H1 (cell line): ENCODE measurements at regions not wholly inside any gene's neighbourhood (a gene's known extent, or its start where the extent isn't known, plus 50 kb on each side); places are given as distances from the start of the nearest gene placed in this dataset.

ENCODE experiments used
- CTCF ChIA-PET: fragments of 300-600 bp; sonication (Branson Sonifier 250); formaldehyde crosslinking; loops from one replicate; lab custom pipeline; 2021; ENCODE audit not compliant: partially characterized antibody; lab: Charles Lee
- POLR2A ChIA-PET: fragments of 300-600 bp; sonication (Branson Sonifier 250); formaldehyde crosslinking; loops from one replicate; lab custom pipeline; 2021; ENCODE audit warnings: inconsistent platforms; ENCODE audit not compliant: partially characterized antibody; lab: Charles Lee
- DNase-seq, 2 experiments: peaks; one replicate each; pipeline versions ENCODE4 v3.0.0 to v3.0.0-alpha.2; 2010 to 2022; ENCODE audit warnings: low spot score in 2 of 2, low read depth in 1 of 2, mixed read lengths in 1 of 2
- FAIRE-seq: peaks from 2 replicates; lab custom pipeline; 2011; peaks lifted over from hg19 to GRCh38; lab: Jason Lieb, UNC
- H2AFZ ChIP-seq: 2 replicates; pipeline ENCODE4 v1.8.1; 2012; ENCODE audit warnings: low read length, inconsistent platforms
- H2AK5ac ChIP-seq: 2 replicates; pipeline ENCODE4 v1.6.1; 2013; ENCODE audit warnings: low read depth, low read length
- H2BK120ac ChIP-seq: replicated peaks from 2 replicates; pipeline ENCODE3; 2013; ENCODE audit warnings: low read depth, low read length, inconsistent platforms
- H2BK12ac ChIP-seq: 2 replicates; pipeline ENCODE4 v1.6.1; 2013; ENCODE audit warnings: low read depth, low read length
- H2BK15ac ChIP-seq: 2 replicates; pipeline ENCODE4 v1.6.1; 2013; ENCODE audit warnings: low read length
- H2BK20ac ChIP-seq: 2 replicates; pipeline ENCODE4 v1.6.1; 2013; ENCODE audit warnings: low read length
- H2BK5ac ChIP-seq: 2 replicates; pipeline ENCODE4 v1.6.1; 2013; ENCODE audit warnings: low read depth, low read length
- H3K14ac ChIP-seq: 2 replicates; pipeline ENCODE4 v1.6.1; 2013; ENCODE audit warnings: inconsistent platforms; ENCODE audit not compliant: insufficient read length
- H3K18ac ChIP-seq: 2 replicates; pipeline ENCODE4 v1.6.1; 2013; ENCODE audit warnings: low read length; ENCODE audit errors: extremely low read depth
- H3K23ac ChIP-seq: 2 replicates; pipeline ENCODE4 v1.6.1; 2013; ENCODE audit warnings: inconsistent platforms; ENCODE audit not compliant: insufficient read length
- H3K23me2 ChIP-seq: 2 replicates; pipeline ENCODE4 v1.6.1; 2013; ENCODE audit warnings: low read depth, low read length
- H3K27ac ChIP-seq: 2 replicates; pipeline ENCODE4 v1.6.1; 2011; ENCODE audit warnings: low read depth, low read length, inconsistent platforms
- H3K27me3 ChIP-seq, 4 experiments: replicated peaks in 1 of 4; 1 replicate in 1 of 4; 2 replicates in 3 of 4; pipeline versions ENCODE4 v1.6.1 to v1.8.1; 2011 to 2013; ENCODE audit warnings: low read length in 3 of 4, mild to moderate bottlenecking in 3 of 4, inconsistent platforms in 2 of 4, mixed read lengths in 2 of 4, moderate library complexity in 1 of 4; ENCODE audit not compliant: control insufficient read depth in 3 of 4, insufficient read depth in 3 of 4; ENCODE audit errors: extremely low read depth in 1 of 4
- H3K36me3 ChIP-seq, 4 experiments: 2 replicates each; pipeline versions ENCODE4 v1.6.1 to v1.8.1; 2011 to 2013; ENCODE audit warnings: mild to moderate bottlenecking in 4 of 4, low read length in 3 of 4, moderate library complexity in 2 of 4, control low read depth in 1 of 4, inconsistent platforms in 1 of 4; ENCODE audit not compliant: insufficient read depth in 4 of 4, control insufficient read depth in 2 of 4
- H3K4ac ChIP-seq: replicated peaks from 2 replicates; pipeline ENCODE3; 2013; ENCODE audit warnings: low read length, low read depth, mixed read lengths, inconsistent platforms; ENCODE audit not compliant: insufficient read length
- H3K4me1 ChIP-seq, 4 experiments: replicated peaks in 1 of 4; 1 replicate in 1 of 4; 2 replicates in 3 of 4; pipeline versions ENCODE4 v1.6.1 to v1.8.1; 2011 to 2013; ENCODE audit warnings: low read length in 3 of 4, inconsistent platforms in 2 of 4, mixed read lengths in 1 of 4; ENCODE audit not compliant: insufficient read depth in 4 of 4, control insufficient read depth in 3 of 4
- H3K4me2 ChIP-seq, 2 experiments: 2 replicates each; pipeline versions ENCODE4 v1.6.1 to v1.8.1; 2011 to 2013; ENCODE audit warnings: low read depth in 2 of 2, low read length in 2 of 2, control low read depth in 1 of 2, inconsistent platforms in 1 of 2, mild to moderate bottlenecking in 1 of 2; ENCODE audit not compliant: insufficient read depth in 1 of 2
- H3K4me3 ChIP-seq, 4 experiments: fragments of 200-600, 300-600 bp in 1 of 4; sonication (generic), shearing (Covaris generic), sonication (Bioruptor Twin) in 1 of 4; 2 replicates each; pipeline versions ENCODE4 v1.5.1 to v1.8.1; 2011 to 2016; ENCODE audit warnings: low read length in 4 of 4, low read depth in 3 of 4, control low read depth in 2 of 4, inconsistent platforms in 2 of 4, mild to moderate bottlenecking in 2 of 4, mixed read lengths in 1 of 4, moderate library complexity in 1 of 4; ENCODE audit not compliant: insufficient read depth in 2 of 4; ENCODE audit errors: extremely low read depth in 1 of 4
- H3K56ac ChIP-seq: replicated peaks from 2 replicates; pipeline ENCODE3; 2013; ENCODE audit warnings: low read depth, mild to moderate bottlenecking, mixed read lengths, low read length, inconsistent platforms; ENCODE audit not compliant: insufficient read length
- H3K79me1 ChIP-seq: 2 replicates; pipeline ENCODE4 v1.6.1; 2013; ENCODE audit warnings: low read depth, low read length, control low read depth
- H3K79me2 ChIP-seq, 2 experiments: 2 replicates each; pipeline versions ENCODE4 v1.6.1 to v1.8.1; 2012 to 2013; ENCODE audit warnings: low read length in 2 of 2, mild to moderate bottlenecking in 2 of 2, inconsistent platforms in 1 of 2; ENCODE audit not compliant: insufficient read depth in 2 of 2, control insufficient read depth in 1 of 2
- H3K9ac ChIP-seq, 4 experiments: replicated peaks in 1 of 4; 1 replicate in 1 of 4; 2 replicates in 3 of 4; pipeline versions ENCODE4 v1.6.1 to v1.8.1; 2011 to 2013; ENCODE audit warnings: low read depth in 3 of 4, low read length in 3 of 4, control low read depth in 2 of 4, mild to moderate bottlenecking in 2 of 4, moderate library complexity in 2 of 4, inconsistent platforms in 1 of 4; ENCODE audit errors: extremely low read depth in 1 of 4
- H3K9me3 ChIP-seq, 2 experiments: 2 replicates each; pipeline versions ENCODE4 v1.6.1 to v1.8.1; 2012 to 2013; ENCODE audit warnings: mild to moderate bottlenecking in 2 of 2, moderate library complexity in 2 of 2, control low read depth in 1 of 2, inconsistent platforms in 1 of 2, low read depth in 1 of 2, low read length in 1 of 2, mixed read lengths in 1 of 2; ENCODE audit not compliant: insufficient read depth in 2 of 2
- H4K20me1 ChIP-seq, 2 experiments: replicated peaks in 1 of 2; 2 replicates each; pipeline versions ENCODE3 to v1.8.1; 2011 to 2013; ENCODE audit warnings: inconsistent platforms in 2 of 2, low read length in 2 of 2, mild to moderate bottlenecking in 1 of 2; ENCODE audit not compliant: insufficient read depth in 2 of 2, control insufficient read depth in 1 of 2
- H4K5ac ChIP-seq: 2 replicates; pipeline ENCODE4 v1.6.1; 2013; ENCODE audit warnings: low read length, low read depth, mixed read lengths, inconsistent platforms; ENCODE audit not compliant: insufficient read length
- H4K8ac ChIP-seq: 2 replicates; pipeline ENCODE4 v1.8.0; 2013; ENCODE audit warnings: mild to moderate bottlenecking, moderate library complexity, low read length, inconsistent platforms; ENCODE audit not compliant: insufficient read depth; ENCODE audit errors: extremely low read depth
- H4K91ac ChIP-seq: replicated peaks from 2 replicates; pipeline ENCODE3; 2013; ENCODE audit warnings: low read length, mixed read lengths, inconsistent platforms; ENCODE audit not compliant: insufficient read length
- POLR2AphosphoS5 ChIP-seq: IDR thresholded peaks from 2 replicates; pipeline ENCODE4 v1.6.1; 2011; ENCODE audit warnings: low read depth, low read length
- WGBS, 2 experiments: shearing (Covaris generic) in 1 of 2; methylation state at CpG; one replicate each; pipeline versions ENCODE4 v1.1.6 to v1.1.7; 2013 to 2015; ENCODE audit warnings: low lambda C conversion rate in 2 of 2, mixed read lengths in 2 of 2, inconsistent platforms in 1 of 2, low coverage in 1 of 2, missing lambda C conversion rate in 1 of 2; ENCODE audit not compliant: insufficient replicate concordance in 2 of 2, insufficient coverage in 1 of 2, insufficient read length in 1 of 2; ENCODE audit errors: extremely low coverage in 1 of 2, missing lambda C conversion rate in 1 of 2; 5-methylcytosine and 5-hydroxymethylcytosine counted together

DNA sequence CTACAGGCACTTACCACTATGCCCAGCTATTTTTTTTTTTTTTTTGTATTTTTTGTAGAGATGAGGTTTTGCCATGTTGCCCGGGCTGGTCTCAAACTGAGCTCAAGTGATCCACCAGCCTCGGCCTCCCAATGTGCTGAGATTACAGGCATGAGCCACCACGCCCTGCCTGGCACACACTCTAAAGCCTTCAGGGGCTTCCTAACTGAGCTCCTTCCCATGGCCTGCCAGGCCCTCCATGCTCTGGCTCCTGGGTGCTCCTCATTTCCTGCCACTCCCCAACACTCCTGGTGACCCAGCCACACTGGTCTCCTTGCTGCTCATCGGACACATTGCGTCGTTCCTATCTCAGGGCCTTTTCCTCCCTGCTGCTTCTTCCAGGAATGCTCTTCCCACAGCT, 61.5 kb downstream of the CARTPT start:
- Histone ChIP-seq H3K9ac (no peak overlapping the region), H4K5ac (no peak overlapping the region), H3K36me3 (no peaks in the 10 kb centered on the region), H2BK12ac (no peak overlapping the region), H2BK15ac (no peak overlapping the region), H3K14ac (no peak overlapping the region), H4K20me1 (no peaks in the 10 kb centered on the region), H3K56ac (no peak overlapping the region), H3K4ac (no peak overlapping the region), H2BK120ac (no peak overlapping the region), H3K4me3 (no peak overlapping the region), H3K79me2 (no peaks in the 10 kb centered on the region), H3K23ac (no peak overlapping the region), H3K4me2 (no peak overlapping the region), H4K91ac (no peak overlapping the region), H3K4me1 (no peaks in the 10 kb centered on the region; a peak in 1 of 7 replicates), H3K79me1 (no peaks in the 10 kb centered on the region), H3K27ac (no peak overlapping the region), H2AK5ac (no peak overlapping the region), H3K9me3 (no peaks in the 10 kb centered on the region), H2AFZ (no peak overlapping the region), H2BK5ac (no peak overlapping the region), H2BK20ac (no peak overlapping the region; the same call in 1 of the 2 replicates), H3K27me3 (no peaks in the 10 kb centered on the region), H4K8ac (no peak overlapping the region), H3K18ac (0 out of 2 replicates have a peak overlapping the region, but pooled peaks have one; percentile 29), H3K23me2 (no peaks in the 10 kb centered on the region)
- no peak for DNase-seq
- TF ChIP-seq POLR2AphosphoS5: no peak
- CTCF ChIA-PET: interaction anchor here (0.6 to 0.8 kb wide), 4 partner anchors 54 to 331 kb away, joined by 3 read pairs; no protein-coding TSS in a partner anchor
- POLR2A ChIA-PET: interaction anchor here (0.8 kb wide), 1 partner anchor 10 kb away, joined by 4 read pairs; no protein-coding TSS in a partner anchor
- WGBS, 2 experiments: 88% methylated on average over 4 of the region's 6 CpGs; no CpG with 5 or more reads in 1 of the 2 experiments
- no peak for FAIRE-seq
